ENCODE measurements at regions not wholly inside any gene's neighbourhood (a gene's known extent, or its start where the extent isn't known, plus 50 kb on each side); places are given as distances from the start of the nearest gene placed in this dataset.

DNA sequence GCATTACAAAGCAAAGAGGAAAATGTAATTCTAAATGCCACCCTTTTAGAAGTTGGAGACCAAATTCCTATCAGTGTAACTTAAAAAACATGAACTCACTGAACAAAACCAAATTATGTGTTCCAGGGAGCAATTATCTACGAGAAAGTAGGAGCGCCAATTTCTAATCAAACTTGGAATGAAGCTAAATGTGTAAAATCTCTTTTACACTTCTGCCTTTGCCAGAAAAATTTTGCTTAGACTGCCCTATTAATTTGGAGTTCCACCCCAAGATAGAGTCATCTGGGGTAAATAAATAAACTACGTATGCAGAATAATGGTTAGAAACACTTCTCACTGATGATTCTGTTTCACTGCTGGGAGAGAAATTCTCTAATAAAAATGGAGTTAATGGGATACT lies 825.6 kb downstream of the MTRR start:
- no peak overlapping the region for H3K4me3 ChIP-seq (ENCODE audit: control insufficient read depth, low read depth, low read length)
- no peak for DNase-seq (ENCODE audit: low read depth)
- TF ChIP-seq, protein P1, sequence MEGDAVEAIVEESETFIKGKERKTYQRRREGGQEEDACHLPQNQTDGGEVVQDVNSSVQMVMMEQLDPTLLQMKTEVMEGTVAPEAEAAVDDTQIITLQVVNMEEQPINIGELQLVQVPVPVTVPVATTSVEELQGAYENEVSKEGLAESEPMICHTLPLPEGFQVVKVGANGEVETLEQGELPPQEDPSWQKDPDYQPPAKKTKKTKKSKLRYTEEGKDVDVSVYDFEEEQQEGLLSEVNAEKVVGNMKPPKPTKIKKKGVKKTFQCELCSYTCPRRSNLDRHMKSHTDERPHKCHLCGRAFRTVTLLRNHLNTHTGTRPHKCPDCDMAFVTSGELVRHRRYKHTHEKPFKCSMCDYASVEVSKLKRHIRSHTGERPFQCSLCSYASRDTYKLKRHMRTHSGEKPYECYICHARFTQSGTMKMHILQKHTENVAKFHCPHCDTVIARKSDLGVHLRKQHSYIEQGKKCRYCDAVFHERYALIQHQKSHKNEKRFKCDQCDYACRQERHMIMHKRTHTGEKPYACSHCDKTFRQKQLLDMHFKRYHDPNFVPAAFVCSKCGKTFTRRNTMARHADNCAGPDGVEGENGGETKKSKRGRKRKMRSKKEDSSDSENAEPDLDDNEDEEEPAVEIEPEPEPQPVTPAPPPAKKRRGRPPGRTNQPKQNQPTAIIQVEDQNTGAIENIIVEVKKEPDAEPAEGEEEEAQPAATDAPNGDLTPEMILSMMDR (IDR thresholded peaks at IDR 0.05; ENCODE audit: control insufficient read depth, insufficient read depth, low read depth, low read length, missing control alignments): no peak

DNA sequence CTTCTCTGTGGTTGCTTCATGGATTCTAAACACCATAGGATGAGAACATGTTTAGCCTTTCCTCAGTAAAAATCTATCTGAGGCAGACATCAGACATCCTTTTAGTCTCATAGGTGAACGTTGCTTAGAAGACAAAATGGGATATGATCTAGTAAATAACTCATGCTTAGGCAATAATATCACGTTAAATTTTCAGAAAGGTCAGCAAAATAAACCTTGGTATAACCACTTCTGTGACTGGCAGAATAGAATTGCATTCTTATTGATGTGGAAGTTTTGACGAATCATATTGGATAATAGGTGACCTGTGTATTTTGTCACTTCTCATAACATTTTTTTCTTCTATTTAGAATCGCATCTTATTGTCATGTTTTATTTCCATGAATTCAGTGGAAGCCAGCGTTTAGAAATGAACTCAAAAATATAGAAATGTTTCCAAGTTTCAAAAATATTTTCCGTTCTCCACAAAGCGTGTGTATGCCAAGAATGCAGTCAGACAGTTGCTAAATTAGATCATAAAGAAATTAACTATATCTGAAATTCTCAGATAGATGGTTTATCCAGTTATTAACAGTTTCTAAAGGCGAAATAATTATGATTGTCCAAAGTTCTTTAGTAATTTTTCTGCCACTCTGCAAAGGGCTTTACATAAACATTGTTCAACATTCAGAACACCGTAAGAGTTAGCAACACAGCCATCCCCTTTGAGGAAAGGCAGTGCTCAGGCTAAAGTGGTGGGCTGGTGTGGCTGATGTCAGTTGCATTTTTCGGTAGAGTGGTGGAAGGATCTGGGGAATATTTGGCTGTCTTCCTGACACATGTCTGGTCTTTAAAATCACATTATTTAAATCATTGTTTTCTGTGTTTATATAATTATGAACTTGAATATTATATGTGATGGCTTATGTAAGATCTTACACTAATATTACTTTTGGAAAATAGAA lies 827.2 kb downstream of the MTRR start:
- TF ChIP-seq, protein P1 (IDR thresholded peaks at IDR 0.05; ENCODE audit: control insufficient read depth, insufficient read depth, low read depth, low read length, missing control alignments): no peak
- H3K4me3 ChIP-seq (ENCODE audit: control insufficient read depth, low read depth, low read length): no peak overlapping the region
- no peak for DNase-seq (ENCODE audit: low read depth)

DNA sequence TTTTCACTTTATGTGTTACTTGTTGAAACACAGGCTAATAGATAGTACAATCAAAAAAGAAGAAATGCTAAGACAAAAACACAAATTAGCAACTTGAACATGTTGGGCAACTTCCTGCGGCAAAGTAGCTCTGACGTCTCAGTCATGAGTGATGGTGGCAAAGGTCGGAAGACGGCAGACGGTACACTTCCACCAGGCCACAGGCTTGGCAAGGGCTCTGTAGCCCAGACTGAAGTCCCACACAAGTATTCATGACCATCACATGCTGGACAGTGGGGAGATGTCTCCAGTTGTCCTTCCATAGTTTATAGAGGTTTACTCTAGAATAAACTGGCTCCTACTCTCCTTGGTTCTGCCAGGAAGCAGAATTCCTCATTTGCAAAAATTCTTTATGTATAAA lies 831.3 kb downstream of the MTRR start:
- TF ChIP-seq, protein P1 (IDR thresholded peaks at IDR 0.05; ENCODE audit: control insufficient read depth, insufficient read depth, low read depth, low read length, missing control alignments): no peak
- DNase-seq (ENCODE audit: low read depth): no peak
- no peak overlapping the region for H3K4me3 ChIP-seq (ENCODE audit: control insufficient read depth, low read depth, low read length)

DNA sequence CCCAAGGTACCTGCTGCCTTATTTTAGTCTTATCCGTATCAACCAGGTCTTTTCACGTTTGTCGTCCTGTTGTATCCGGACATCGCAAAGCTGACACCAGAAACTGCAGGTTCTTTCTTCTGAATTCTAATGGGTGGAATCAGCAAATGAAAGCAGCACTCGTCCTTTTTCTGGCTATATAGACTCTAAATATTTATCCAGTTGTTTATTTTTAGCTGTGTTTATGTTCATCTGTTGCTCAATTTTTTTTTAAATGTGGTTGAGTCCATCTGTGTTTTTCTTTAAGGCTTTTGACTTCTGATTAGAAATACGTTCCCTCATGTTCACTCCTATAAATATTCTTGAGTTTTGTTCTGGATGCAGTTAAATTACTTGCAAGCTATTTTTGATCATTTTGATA lies 831.7 kb downstream of the MTRR start:
- DNase-seq (ENCODE audit: low read depth): no peak
- TF ChIP-seq, protein P1 (IDR thresholded peaks at IDR 0.05; ENCODE audit: control insufficient read depth, insufficient read depth, low read depth, low read length, missing control alignments): no peak
- H3K4me3 ChIP-seq (ENCODE audit: control insufficient read depth, low read depth, low read length): no peak overlapping the region

DNA sequence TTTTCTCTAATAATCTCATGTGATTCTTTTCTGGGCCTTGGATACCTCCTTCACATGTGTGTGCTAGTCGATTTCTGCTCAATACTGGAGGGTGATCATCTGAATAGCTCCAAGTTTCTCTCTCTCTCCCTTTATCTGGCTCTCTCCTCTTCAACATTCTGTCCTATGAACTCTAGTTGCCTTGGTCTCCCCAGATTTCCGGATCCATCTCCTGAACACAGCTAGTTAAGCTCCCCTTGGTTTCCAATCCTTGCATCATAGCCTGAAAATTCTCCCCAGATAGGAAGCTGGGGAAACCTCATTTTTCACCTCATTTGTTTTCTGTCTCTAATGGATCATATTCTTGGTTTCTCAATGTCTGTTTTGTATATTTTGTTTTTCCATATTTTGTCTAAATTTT lies 832.3 kb downstream of the MTRR start:
- no peak overlapping the region for H3K4me3 ChIP-seq (ENCODE audit: control insufficient read depth, low read depth, low read length)
- TF ChIP-seq, protein P1 (IDR thresholded peaks at IDR 0.05; ENCODE audit: control insufficient read depth, insufficient read depth, low read depth, low read length, missing control alignments): no peak
- no peak for DNase-seq (ENCODE audit: low read depth)

DNA sequence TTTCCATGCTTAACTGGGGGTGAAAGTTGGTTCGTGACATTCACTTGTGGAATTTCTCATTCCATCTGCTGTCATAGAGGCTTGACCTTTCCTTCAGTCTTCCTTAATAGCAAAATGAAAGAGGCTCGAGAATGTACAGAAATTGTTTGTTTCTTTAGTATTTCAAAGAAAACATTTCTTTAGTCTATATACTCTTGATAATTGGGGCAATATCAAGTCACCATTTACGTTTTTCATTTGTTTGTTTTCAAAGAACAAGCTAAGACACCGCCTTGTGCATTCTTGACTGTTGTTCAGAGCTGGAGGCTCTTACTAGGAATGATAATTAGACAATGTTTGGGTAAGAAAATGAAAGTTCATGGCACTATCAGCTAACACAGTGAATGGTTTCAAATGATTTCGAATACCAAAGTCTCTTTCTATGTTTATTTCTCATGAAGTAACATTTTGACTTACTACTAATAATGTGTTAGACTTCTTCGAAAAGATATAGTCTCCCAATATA lies 835.4 kb downstream of the SEMA5A start:
- no peak overlapping the region for H3K4me3 ChIP-seq (ENCODE audit: control insufficient read depth, low read depth, low read length)
- TF ChIP-seq, protein P1 (IDR thresholded peaks at IDR 0.05; ENCODE audit: control insufficient read depth, insufficient read depth, low read depth, low read length, missing control alignments): no peak

More for the DNA sequence above, 835.4 kb downstream of the SEMA5A start:
- DNase-seq (ENCODE audit: low read depth): no peak
